CD4-positive, alpha-beta T cell treated with Interleukin-6 at 100 ng/mL for 8 hours (primary cell): ENCODE measurements at regions not wholly inside any gene's neighbourhood (a gene's known extent, or its start where the extent isn't known, plus 50 kb on each side); places are given as distances from the start of the nearest gene placed in this dataset.
"Not testable (repeated sequence)": the region's sequence is repeated elsewhere in the genome, so short reads cannot be mapped to it uniquely, and the experiment has no call there.

ENCODE experiments used
- DNase-seq: peaks from one replicate; pipeline ENCODE4 v3.0.0-alpha.2; 2020; ENCODE audit warnings: mixed read lengths, low spot score

GRCh38 chr10:45056806-45057205, 56.1 kb downstream of the ZNF22 start:
- not testable (repeated sequence) for DNase-seq

- DNase-seq: no peak
Observed at GRCh38 chr10:45058580-45058979, 57.9 kb downstream of the ZNF22 start.

GRCh38 chr10:45058992-45059561, 58.4 kb downstream of the ZNF22 start:
- no peak for DNase-seq

- DNase-seq: no peak
Observed at GRCh38 chr10:45059632-45060031, 58.9 kb downstream of the ZNF22 start.

- DNase-seq: no peak
Observed at GRCh38 chr10:45061982-45062381, 61.3 kb downstream of the ZNF22 start.

GRCh38 chr10:45063591-45064231, 63.0 kb downstream of the ZNF22 start:
- DNase-seq: no peak

GRCh38 chr10:45064998-45065397, 64.3 kb downstream of the ZNF22 start:
- DNase-seq: no peak

- no peak for DNase-seq
Observed at GRCh38 chr10:45071043-45071813, 70.5 kb downstream of the ZNF22 start.

GRCh38 chr10:45075216-45075615, 74.5 kb downstream of the ZNF22 start:
- DNase-seq: no peak

- no peak for DNase-seq
Observed at GRCh38 chr10:45075826-45076380, 75.2 kb downstream of the ZNF22 start.

GRCh38 chr10:45076891-45077290, 76.2 kb downstream of the ZNF22 start:
- DNase-seq: no peak

GRCh38 chr10:45080331-45080730, 79.6 kb downstream of the ZNF22 start:
- no peak for DNase-seq

GRCh38 chr10:45082176-45082575, 81.5 kb downstream of the ZNF22 start:
- DNase-seq: no peak

GRCh38 chr10:45091968-45092367, 91.2 kb downstream of the ZNF22 start:
- no peak for DNase-seq

GRCh38 chr10:45093945-45094344, 93.2 kb downstream of the ZNF22 start:
- DNase-seq: no peak

GRCh38 chr10:45095286-45095685, 94.6 kb downstream of the ZNF22 start:
- no peak for DNase-seq

- no peak for DNase-seq
Observed at GRCh38 chr10:45096001-45096400, 95.3 kb downstream of the ZNF22 start.

GRCh38 chr10:45100429-45100828, 99.7 kb downstream of the ZNF22 start:
- no peak for DNase-seq

- DNase-seq: no peak
Observed at GRCh38 chr10:45104674-45105073, 104.0 kb downstream of the ZNF22 start.

- DNase-seq: not testable (repeated sequence)
Observed at GRCh38 chr10:45105309-45105708, 104.6 kb downstream of the ZNF22 start.

GRCh38 chr10:45106236-45106856, 105.6 kb downstream of the ZNF22 start:
- no peak for DNase-seq

GRCh38 chr10:45111509-45111908, 110.8 kb downstream of the ZNF22 start:
- DNase-seq: no peak

GRCh38 chr10:45117940-45118339, 117.2 kb downstream of the ZNF22 start:
- DNase-seq: not testable (repeated sequence)
